Loucy (cell line): ENCODE measurements at regions not wholly inside any gene's neighbourhood (a gene's known extent, or its start where the extent isn't known, plus 50 kb on each side); places are given as distances from the start of the nearest gene placed in this dataset.

Source experiments
- EZH2phosphoT487 ChIP-seq: fragments of 200-600 bp; IDR thresholded peaks from 2 replicates; pipeline ENCODE4 v1.6.1; 2018; ENCODE audit warnings: antibody characterized with exemption, mild to moderate bottlenecking, moderate library complexity, borderline replicate concordance
- TF ChIP-seq, protein P1 (sequence below): fragments of 200-600 bp; sonication (generic); conservative IDR thresholded peaks from 2 replicates; pipeline ENCODE4 v1.5.1; 2014; ENCODE audit warnings: mild to moderate bottlenecking, antibody characterized with exemption, low read length

DNA sequence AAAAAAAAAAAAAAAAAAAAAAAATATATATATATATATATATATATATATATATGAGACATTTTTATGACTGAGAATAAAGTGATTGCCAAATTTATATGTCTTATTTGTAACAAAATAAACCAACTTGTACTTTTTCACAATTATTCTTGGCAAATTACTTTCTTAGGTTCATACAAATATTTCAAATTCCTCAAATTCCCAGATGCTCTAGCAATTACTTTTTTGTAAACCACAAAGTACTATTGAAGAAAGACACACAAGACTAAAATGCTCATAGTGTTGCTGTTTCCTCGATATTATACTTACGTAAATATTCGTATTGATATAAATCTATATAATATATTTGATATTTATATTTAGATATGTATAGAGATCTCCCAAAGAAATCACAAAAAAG, 390.0 kb downstream of the FAT4 start:
- TF ChIP-seq, protein P1, sequence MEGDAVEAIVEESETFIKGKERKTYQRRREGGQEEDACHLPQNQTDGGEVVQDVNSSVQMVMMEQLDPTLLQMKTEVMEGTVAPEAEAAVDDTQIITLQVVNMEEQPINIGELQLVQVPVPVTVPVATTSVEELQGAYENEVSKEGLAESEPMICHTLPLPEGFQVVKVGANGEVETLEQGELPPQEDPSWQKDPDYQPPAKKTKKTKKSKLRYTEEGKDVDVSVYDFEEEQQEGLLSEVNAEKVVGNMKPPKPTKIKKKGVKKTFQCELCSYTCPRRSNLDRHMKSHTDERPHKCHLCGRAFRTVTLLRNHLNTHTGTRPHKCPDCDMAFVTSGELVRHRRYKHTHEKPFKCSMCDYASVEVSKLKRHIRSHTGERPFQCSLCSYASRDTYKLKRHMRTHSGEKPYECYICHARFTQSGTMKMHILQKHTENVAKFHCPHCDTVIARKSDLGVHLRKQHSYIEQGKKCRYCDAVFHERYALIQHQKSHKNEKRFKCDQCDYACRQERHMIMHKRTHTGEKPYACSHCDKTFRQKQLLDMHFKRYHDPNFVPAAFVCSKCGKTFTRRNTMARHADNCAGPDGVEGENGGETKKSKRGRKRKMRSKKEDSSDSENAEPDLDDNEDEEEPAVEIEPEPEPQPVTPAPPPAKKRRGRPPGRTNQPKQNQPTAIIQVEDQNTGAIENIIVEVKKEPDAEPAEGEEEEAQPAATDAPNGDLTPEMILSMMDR: no peak
- TF ChIP-seq EZH2phosphoT487: no peak
